Skeletal muscle satellite cell (primary cell): ENCODE measurements at regions not wholly inside any gene's neighbourhood (a gene's known extent, or its start where the extent isn't known, plus 50 kb on each side); places are given as distances from the start of the nearest gene placed in this dataset.
"Not testable (repeated sequence)": the region's sequence is repeated elsewhere in the genome, so short reads cannot be mapped to it uniquely, and the experiment has no call there.

Experiments used
- H3K27me3 ChIP-seq: 2 replicates; pipeline ENCODE4 v1.7.0; 2013; ENCODE audit warnings: low read length; ENCODE audit not compliant: control insufficient read depth, insufficient read depth
- H3K36me3 ChIP-seq: 2 replicates; pipeline ENCODE4 v1.7.0; 2013; ENCODE audit warnings: mild to moderate bottlenecking, control low read depth, low read length; ENCODE audit not compliant: insufficient read depth
- H3K4me1 ChIP-seq: 2 replicates; pipeline ENCODE4 v1.7.0; 2013; ENCODE audit warnings: low read length; ENCODE audit not compliant: control insufficient read depth, insufficient read depth
- H3K4me2 ChIP-seq: 2 replicates; pipeline ENCODE4 v1.7.0; 2013; ENCODE audit warnings: mild to moderate bottlenecking, low read length
- H3K4me3 ChIP-seq: 2 replicates; pipeline ENCODE4 v1.7.0; 2013; ENCODE audit warnings: low read length
- H3K9ac ChIP-seq: 2 replicates; pipeline ENCODE4 v1.7.0; 2013; ENCODE audit warnings: mild to moderate bottlenecking, low read depth, low read length, moderate library complexity
- H3K9me3 ChIP-seq: replicated peaks from 2 replicates; pipeline ENCODE4 v1.7.0; 2013; ENCODE audit warnings: mild to moderate bottlenecking, control low read depth, low read length

GRCh38 chr5:56298336-56299090 lies 65.4 kb upstream of the ANKRD55 start:
- Histone ChIP-seq H3K27me3 (no peaks in the 10 kb centered on the region), H3K9me3 (no peaks in the 10 kb centered on the region), H3K36me3 (no peaks in the 10 kb centered on the region), H3K4me2 (no peak overlapping the region), H3K4me1 (peaks cover 3% of the 10 kb centered on the region), H3K4me3 (no peak overlapping the region), H3K9ac (no peak overlapping the region)

GRCh38 chr5:56297851-56298250 lies 64.7 kb upstream of the ANKRD55 start:
- no peak overlapping the region for H3K9ac ChIP-seq
- H3K4me2 ChIP-seq: no peak overlapping the region
- no peaks in the 10 kb centered on the region for H3K36me3 ChIP-seq
- H3K4me1 ChIP-seq: peaks cover 3% of the 10 kb centered on the region
- H3K9me3 ChIP-seq: no peaks in the 10 kb centered on the region
- H3K4me3 ChIP-seq: no peak overlapping the region
- no peaks in the 10 kb centered on the region for H3K27me3 ChIP-seq

GRCh38 chr5:56295311-56295710 lies 62.2 kb upstream of the ANKRD55 start:
- H3K36me3 ChIP-seq, H3K4me1 ChIP-seq, H3K27me3 ChIP-seq, H3K9ac ChIP-seq, H3K4me3 ChIP-seq, H3K9me3 ChIP-seq, H3K4me2 ChIP-seq: not testable (repeated sequence)

GRCh38 chr5:56294354-56294753 lies 61.2 kb upstream of the ANKRD55 start:
- no peaks in the 10 kb centered on the region for H3K9me3 ChIP-seq
- H3K4me2 ChIP-seq: no peak overlapping the region
- H3K4me1 ChIP-seq: no peaks in the 10 kb centered on the region
- H3K36me3 ChIP-seq: no peaks in the 10 kb centered on the region
- H3K9ac ChIP-seq: no peak overlapping the region
- H3K4me3 ChIP-seq: no peak overlapping the region
- H3K27me3 ChIP-seq: no peaks in the 10 kb centered on the region

- not testable (repeated sequence) for H3K9me3 ChIP-seq, H3K27me3 ChIP-seq, H3K4me2 ChIP-seq, H3K4me1 ChIP-seq, H3K4me3 ChIP-seq, H3K9ac ChIP-seq, H3K36me3 ChIP-seq
Measured at GRCh38 chr5:56292874-56293273, 59.7 kb upstream of the ANKRD55 start.

- Histone ChIP-seq H3K4me2 (no peak overlapping the region), H3K9me3 (no peaks in the 10 kb centered on the region), H3K36me3 (no peaks in the 10 kb centered on the region), H3K4me3 (no peak overlapping the region), H3K27me3 (no peaks in the 10 kb centered on the region), H3K9ac (no peak overlapping the region), H3K4me1 (no peaks in the 10 kb centered on the region)
Measured at GRCh38 chr5:56291661-56292374, 58.7 kb upstream of the ANKRD55 start.

- H3K9me3 ChIP-seq: no peaks in the 10 kb centered on the region
- no peak overlapping the region for H3K4me2 ChIP-seq
- H3K4me3 ChIP-seq: no peak overlapping the region
- H3K36me3 ChIP-seq: no peaks in the 10 kb centered on the region
- H3K4me1 ChIP-seq: no peaks in the 10 kb centered on the region
- H3K9ac ChIP-seq: no peak overlapping the region
- H3K27me3 ChIP-seq: no peaks in the 10 kb centered on the region
Measured at GRCh38 chr5:56291079-56291643, 58.0 kb upstream of the ANKRD55 start.

GRCh38 chr5:56290378-56291078 lies 57.4 kb upstream of the ANKRD55 start:
- no peak overlapping the region for H3K9ac ChIP-seq
- no peaks in the 10 kb centered on the region for H3K36me3 ChIP-seq
- H3K4me3 ChIP-seq: no peak overlapping the region
- H3K27me3 ChIP-seq: no peaks in the 10 kb centered on the region
- no peaks in the 10 kb centered on the region for H3K4me1 ChIP-seq
- no peaks in the 10 kb centered on the region for H3K9me3 ChIP-seq
- H3K4me2 ChIP-seq: no peak overlapping the region

GRCh38 chr5:56289602-56289987 lies 56.5 kb upstream of the ANKRD55 start:
- Histone ChIP-seq H3K36me3 (no peaks in the 10 kb centered on the region), H3K4me3 (no peak overlapping the region), H3K9ac (no peak overlapping the region), H3K27me3 (no peaks in the 10 kb centered on the region), H3K4me2 (no peak overlapping the region), H3K4me1 (no peaks in the 10 kb centered on the region), H3K9me3 (no peaks in the 10 kb centered on the region)

GRCh38 chr5:56288873-56289601 lies 55.9 kb upstream of the ANKRD55 start:
- Histone ChIP-seq H3K36me3 (no peaks in the 10 kb centered on the region), H3K27me3 (no peaks in the 10 kb centered on the region), H3K9ac (no peak overlapping the region)

More at GRCh38 chr5:56288873-56289601, 55.9 kb upstream of the ANKRD55 start:
- Histone ChIP-seq H3K4me2 (no peak overlapping the region), H3K4me1 (no peaks in the 10 kb centered on the region), H3K9me3 (no peaks in the 10 kb centered on the region), H3K4me3 (no peak overlapping the region)
